ENCODE measurements at regions not wholly inside any gene's neighbourhood (a gene's known extent, or its start where the extent isn't known, plus 50 kb on each side); places are given as distances from the start of the nearest gene placed in this dataset.

- no peak overlapping the region for H3K9ac ChIP-seq (ENCODE audit: extremely low read depth, insufficient read length, low read length)
- H2BK5ac ChIP-seq (ENCODE audit: insufficient read length, low read length): no peak overlapping the region
- WGBS (ENCODE audit: extremely low coverage, insufficient read length, low lambda C conversion rate): no CpG with 5 or more reads among the region's 1 CpG
- H3K56ac ChIP-seq (ENCODE audit: insufficient read length, low read depth, low read length): no peak overlapping the region
- Mint-ChIP-seq H3K36me3 (ENCODE audit: insufficient read depth in 1 of 3, low read depth in 3 of 3) (no peaks in the 10 kb centered on the region), H3K27ac (no peak overlapping the region), H3K9me3 (no peaks in the 10 kb centered on the region), H3K4me3 (no peak overlapping the region), H3K27me3 (ENCODE audit: low read depth) (no peaks in the 10 kb centered on the region), H3K4me1 (no peaks in the 10 kb centered on the region)
- no peaks in the 10 kb centered on the region for H3K79me2 ChIP-seq (ENCODE audit: insufficient read depth, low read length)
- no peaks in the 10 kb centered on the region for H3K27me3 ChIP-seq (ENCODE audit: insufficient read depth, low read length)
- no peak overlapping the region for H4K8ac ChIP-seq (replicated peaks; ENCODE audit: insufficient read length, low read depth, low read length)
- no peak overlapping the region for H2AFZ ChIP-seq (ENCODE audit: low read length)
- H2BK20ac ChIP-seq (ENCODE audit: low read depth, low read length, poor library complexity, severe bottlenecking): no peak overlapping the region
- no peak overlapping the region for H3K4ac ChIP-seq (ENCODE audit: low read depth, low read length)
- no peaks in the 10 kb centered on the region for H3K23me2 ChIP-seq (ENCODE audit: insufficient read length, low read depth, low read length, poor library complexity, severe bottlenecking)
- no peak overlapping the region for H2BK12ac ChIP-seq (ENCODE audit: insufficient read length, low read depth, low read length)
- H3K4me1 ChIP-seq (ENCODE audit: insufficient read depth, low read length): no peaks in the 10 kb centered on the region
- H3K4me2 ChIP-seq (ENCODE audit: insufficient read depth, insufficient read length, low read length): no peak overlapping the region
- H4K91ac ChIP-seq (ENCODE audit: insufficient read length, low read depth, low read length): no peak overlapping the region
- DNase-seq: no peak
- no peak overlapping the region for H2AK5ac ChIP-seq (ENCODE audit: insufficient read length, low read length)
- no peak for TF ChIP-seq CTCF (conservative IDR thresholded peaks at IDR 0.05)
- no peaks in the 10 kb centered on the region for H4K20me1 ChIP-seq (ENCODE audit: control insufficient read depth, insufficient read depth, insufficient read length)
- H3K9me3 ChIP-seq (ENCODE audit: control insufficient read depth, low read depth, low read length): no peaks in the 10 kb centered on the region
- H3K14ac ChIP-seq (ENCODE audit: insufficient read depth, low read length): no peak overlapping the region
- no peak overlapping the region for H2BK15ac ChIP-seq (ENCODE audit: low read depth, low read length)
- H3K18ac ChIP-seq (ENCODE audit: insufficient read length, low read depth, low read length): no peak overlapping the region
- no peaks in the 10 kb centered on the region for H3K79me1 ChIP-seq (ENCODE audit: insufficient read depth, low read depth, low read length, poor library complexity, severe bottlenecking)
- no peak overlapping the region for H2BK120ac ChIP-seq (ENCODE audit: low read depth, low read length, poor library complexity, severe bottlenecking)
- no peak overlapping the region for H3K23ac ChIP-seq (ENCODE audit: insufficient read length, low read depth, low read length)
- no peak overlapping the region for H4K5ac ChIP-seq (ENCODE audit: insufficient read length, low read depth, low read length)
- H3T11ph ChIP-seq (ENCODE audit: low read length): no peak overlapping the region
- no peak overlapping the region for H3K27ac ChIP-seq (ENCODE audit: insufficient read length, low read depth, low read length)
These were observed 272.0 kb downstream of the MAN2A1 start for GRCh38 chr5:109961751-109962150.

Data from H9 (cell line).